T-cell (primary cell): ENCODE measurements at regions not wholly inside any gene's neighbourhood (a gene's known extent, or its start where the extent isn't known, plus 50 kb on each side); places are given as distances from the start of the nearest gene placed in this dataset.

ENCODE experiments used
- ATAC-seq, 4 experiments: fragments of 200-7000 bp in 3 of 4; fragments of 150-1000 bp in 1 of 4; cut with Tn5 transposase; replicated peaks in 1 of 4; 1 replicate in 3 of 4; 2 replicates in 1 of 4; pipeline ENCODE4 v1.10.0; 2021; ENCODE audit warnings: moderate library complexity in 3 of 4, mild to moderate bottlenecking in 2 of 4, moderate number of reproducible peaks in 1 of 4
- CTCF ChIA-PET, 2 donors: fragments of 300-600 bp; sonication (Branson Sonifier 250); formaldehyde crosslinking; loops; one replicate each; lab custom pipeline; 2022; ENCODE audit warnings: antibody characterized with exemption in 2 of 2; lab: Charles Lee
- POLR2A ChIA-PET, 2 donors: fragments of 300-600 bp; sonication (Branson Sonifier 250); formaldehyde crosslinking; loops; one replicate each; lab custom pipeline; 2022; ENCODE audit warnings: antibody characterized with exemption in 2 of 2; lab: Charles Lee
- DNase-seq, 35 experiments: peaks; one replicate each; pipeline versions ENCODE4 v3.0.0 to v3.0.0-alpha.2; 2013 to 2023
- H3K27ac ChIP-seq: one replicate; pipeline ENCODE4 v1.5.1; 2013; ENCODE audit warnings: low read length
- H3K27me3 ChIP-seq, 2 experiments: replicated peaks in 1 of 2; 1 replicate in 1 of 2; 2 replicates in 1 of 2; pipeline versions ENCODE4 v1.6.1 to v1.7.0; 2013; ENCODE audit warnings: low read length in 1 of 2, mixed read lengths in 1 of 2; ENCODE audit not compliant: control insufficient read depth in 2 of 2, insufficient read depth in 2 of 2; ENCODE audit errors: extremely low read depth in 1 of 2
- H3K36me3 ChIP-seq, 2 donors: 1 replicate in 1 of 2; 2 replicates in 1 of 2; pipeline versions ENCODE4 v1.6.1 to v1.7.0; 2013; ENCODE audit warnings: low read length in 1 of 2; ENCODE audit not compliant: control insufficient read depth in 2 of 2, insufficient read depth in 1 of 2; ENCODE audit errors: extremely low read depth in 1 of 2
- H3K4me1 ChIP-seq, 2 experiments: 1 replicate in 1 of 2; 2 replicates in 1 of 2; pipeline versions ENCODE4 v1.6.1 to v1.7.0; 2013; ENCODE audit warnings: low read length in 2 of 2, mixed read lengths in 1 of 2; ENCODE audit not compliant: insufficient read depth in 2 of 2, control insufficient read depth in 1 of 2; ENCODE audit errors: extremely low read depth in 1 of 2
- H3K4me3 ChIP-seq, 2 donors: 1 replicate in 1 of 2; 2 replicates in 1 of 2; pipeline versions ENCODE4 v1.5.1 to v1.7.0; 2013; ENCODE audit warnings: mild to moderate bottlenecking in 2 of 2, low read length in 1 of 2, moderate library complexity in 1 of 2; ENCODE audit not compliant: control insufficient read depth in 1 of 2; ENCODE audit errors: extremely low read depth in 1 of 2
- H3K9me3 ChIP-seq: 2 replicates; pipeline ENCODE4 v1.7.0; 2013
- H3K27ac Mint-ChIP-seq, 2 donors: one replicate each; pipeline ENCODE4 v1.8.0; 2020 to 2021; ENCODE audit warnings: mild to moderate bottlenecking in 2 of 2, mixed read lengths in 2 of 2
- H3K27me3 Mint-ChIP-seq, 2 donors: one replicate each; pipeline ENCODE4 v1.8.0; 2021 to 2022; ENCODE audit warnings: mixed read lengths in 2 of 2
- H3K36me3 Mint-ChIP-seq: one replicate; pipeline ENCODE4 v1.8.0; 2021; ENCODE audit warnings: mixed read lengths
- H3K4me1 Mint-ChIP-seq, 3 donors: one replicate each; pipeline ENCODE4 v1.8.0; 2020 to 2022; ENCODE audit warnings: mixed read lengths in 3 of 3, mild to moderate bottlenecking in 1 of 3
- H3K4me3 Mint-ChIP-seq, 3 donors: one replicate each; pipeline ENCODE4 v1.8.0; 2020 to 2022; ENCODE audit warnings: mild to moderate bottlenecking in 3 of 3, mixed read lengths in 3 of 3, moderate library complexity in 3 of 3
- H3K9me3 Mint-ChIP-seq, 3 donors: one replicate each; pipeline ENCODE4 v1.8.0; 2020 to 2022; ENCODE audit warnings: mixed read lengths in 3 of 3
- WGBS: methylation state at CpG from one replicate; pipeline ENCODE4 v1.1.5; 2013; ENCODE audit warnings: missing lambda C conversion rate; ENCODE audit not compliant: insufficient coverage; 5-methylcytosine and 5-hydroxymethylcytosine counted together

DNA sequence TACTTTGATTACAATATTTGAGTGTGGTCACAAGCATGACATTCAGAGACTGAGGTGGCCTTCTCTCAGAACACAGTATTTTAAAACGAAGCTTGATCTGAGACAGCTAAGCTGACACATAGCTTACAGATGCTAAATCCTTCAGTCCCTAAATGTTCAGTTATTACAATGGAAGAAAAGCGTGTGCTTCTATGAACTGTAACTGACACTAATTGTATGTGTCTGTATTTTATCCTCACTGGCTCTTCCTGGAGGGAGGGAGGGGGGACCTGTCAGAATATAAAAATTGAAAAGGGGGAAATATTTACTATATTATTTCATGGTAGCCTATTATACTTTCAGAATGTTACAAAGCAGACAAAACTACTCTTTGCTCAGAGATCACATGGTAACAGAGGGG, 340.2 kb downstream of the FIGN start:
- CTCF ChIA-PET = no interaction called here
- H3K9me3 Mint-ChIP-seq = peaks cover 0 to 4% (median 4%) of the 10 kb centered on the region in 3 donors
- DNase-seq = no peak
- Histone ChIP-seq H3K27ac (no peak overlapping the region), H3K9me3 (no peaks in the 10 kb centered on the region), H3K4me1 (no peaks in the 10 kb centered on the region), H3K27me3 (no peaks in the 10 kb centered on the region), H3K4me3 (no peak overlapping the region), H3K36me3 (no peaks in the 10 kb centered on the region)
- no peaks in the 10 kb centered on the region for H3K27me3 Mint-ChIP-seq
- no peak overlapping the region for H3K27ac Mint-ChIP-seq
- no peaks in the 10 kb centered on the region for H3K36me3 Mint-ChIP-seq
- POLR2A ChIA-PET = no interaction called here
- no CpG with 5 or more reads among the region's 2 CpGs for WGBS
- H3K4me3 Mint-ChIP-seq = no peak overlapping the region
- no peak for ATAC-seq
- no peaks in the 10 kb centered on the region for H3K4me1 Mint-ChIP-seq

- H3K27ac ChIP-seq = no peak overlapping the region
- no peak overlapping the region for H3K4me3 ChIP-seq
- Mint-ChIP-seq H3K4me3 (no peak overlapping the region), H3K4me1 (no peaks in the 10 kb centered on the region), H3K27me3 (no peaks in the 10 kb centered on the region), H3K27ac (no peak overlapping the region), H3K9me3 (peaks cover 4 to 12% (median 5%) of the 10 kb centered on the region in 3 donors), H3K36me3 (no peaks in the 10 kb centered on the region)
- H3K9me3 ChIP-seq = no peaks in the 10 kb centered on the region
- DNase-seq (no peak), ATAC-seq (no peak)
- no peaks in the 10 kb centered on the region for H3K36me3 ChIP-seq
- POLR2A ChIA-PET = no interaction called here
- no peaks in the 10 kb centered on the region for H3K27me3 ChIP-seq
- CTCF ChIA-PET = no interaction called here
- WGBS = 100% methylated on average over 1 of the region's 2 CpGs
- no peaks in the 10 kb centered on the region for H3K4me1 ChIP-seq
These were observed 346.0 kb downstream of the FIGN start for GRCh38 chr2:163389838-163390237.

DNA sequence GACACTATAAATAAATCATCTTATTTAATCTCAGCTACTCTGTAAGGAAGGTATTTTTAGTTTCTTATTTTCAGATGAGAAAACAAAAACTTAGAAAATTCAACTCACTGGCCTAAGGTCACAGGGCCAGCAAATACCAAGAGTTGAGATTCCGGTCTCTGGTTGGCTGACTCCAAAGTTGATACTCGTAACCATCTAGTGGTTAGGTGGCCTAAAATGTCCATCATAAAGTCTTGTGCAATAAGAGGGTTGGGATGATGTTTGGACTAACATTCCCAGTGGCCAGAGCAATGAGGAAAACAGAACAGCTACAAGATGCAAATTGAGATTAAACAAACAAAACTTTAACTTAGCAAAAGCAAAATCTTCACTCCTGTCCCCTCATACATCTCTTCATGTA, 360.3 kb downstream of the FIGN start:
- Histone ChIP-seq H3K4me3 (no peak overlapping the region), H3K27ac (no peak overlapping the region), H3K27me3 (no peaks in the 10 kb centered on the region), H3K9me3 (no peaks in the 10 kb centered on the region), H3K36me3 (no peaks in the 10 kb centered on the region), H3K4me1 (no peaks in the 10 kb centered on the region)
- DNase-seq (no peak), ATAC-seq (no peak)
- POLR2A ChIA-PET = no interaction called here
- no peak overlapping the region for H3K4me3 Mint-ChIP-seq
- no peaks in the 10 kb centered on the region for H3K27me3 Mint-ChIP-seq
- CTCF ChIA-PET = no interaction called here
- H3K4me1 Mint-ChIP-seq = no peaks in the 10 kb centered on the region
- 100% methylated on average over 1 of the region's 2 CpGs for WGBS
- H3K27ac Mint-ChIP-seq = no peak overlapping the region
- no peaks in the 10 kb centered on the region for H3K36me3 Mint-ChIP-seq
- peaks cover 4 to 26% (median 24%) of the 10 kb centered on the region in 3 donors for H3K9me3 Mint-ChIP-seq

GRCh38 chr2:163375070-163375469, 360.7 kb downstream of the FIGN start:
- Histone ChIP-seq H3K4me3 (no peak overlapping the region), H3K36me3 (no peaks in the 10 kb centered on the region), H3K9me3 (no peaks in the 10 kb centered on the region), H3K27me3 (no peaks in the 10 kb centered on the region), H3K27ac (no peak overlapping the region), H3K4me1 (no peaks in the 10 kb centered on the region)
- CTCF ChIA-PET = no interaction called here
- POLR2A ChIA-PET = no interaction called here
- no peak overlapping the region for H3K4me3 Mint-ChIP-seq
- H3K9me3 Mint-ChIP-seq = peaks cover 6 to 26% (median 20%) of the 10 kb centered on the region in 3 donors
- no peaks in the 10 kb centered on the region for H3K36me3 Mint-ChIP-seq
- no peaks in the 10 kb centered on the region for H3K4me1 Mint-ChIP-seq
- no peak overlapping the region for H3K27ac Mint-ChIP-seq
- WGBS = no CpG with 5 or more reads among the region's 2 CpGs
- ATAC-seq (no peak), DNase-seq (no peak)
- no peaks in the 10 kb centered on the region for H3K27me3 Mint-ChIP-seq

GRCh38 chr2:163374282-163374681, 361.5 kb downstream of the FIGN start:
- peaks cover 7 to 22% (median 17%) of the 10 kb centered on the region in 3 donors for H3K9me3 Mint-ChIP-seq
- no peaks in the 10 kb centered on the region for H3K4me1 Mint-ChIP-seq
- no peaks in the 10 kb centered on the region for H3K4me1 ChIP-seq
- H3K36me3 ChIP-seq = no peaks in the 10 kb centered on the region
- no peaks in the 10 kb centered on the region for H3K27me3 ChIP-seq
- H3K27me3 Mint-ChIP-seq = no peaks in the 10 kb centered on the region
- no peaks in the 10 kb centered on the region for H3K9me3 ChIP-seq
- H3K27ac ChIP-seq = no peak overlapping the region
- 100% methylated on average over 1 of the region's 3 CpGs for WGBS
- H3K36me3 Mint-ChIP-seq = no peaks in the 10 kb centered on the region
- H3K4me3 Mint-ChIP-seq = no peak overlapping the region
- no peak for DNase-seq
- no peak overlapping the region for H3K4me3 ChIP-seq
- ChIA-PET POLR2A (no interaction called here), CTCF (no interaction called here)
- no peak for ATAC-seq
- H3K27ac Mint-ChIP-seq = no peak overlapping the region

GRCh38 chr2:163373496-163373895, 362.3 kb downstream of the FIGN start:
- H3K36me3 ChIP-seq = no peaks in the 10 kb centered on the region
- H3K36me3 Mint-ChIP-seq = no peaks in the 10 kb centered on the region
- no peaks in the 10 kb centered on the region for H3K27me3 ChIP-seq
- DNase-seq (no peak), ATAC-seq (no peak)
- H3K27me3 Mint-ChIP-seq = no peaks in the 10 kb centered on the region
- H3K9me3 Mint-ChIP-seq = peaks cover 9 to 17% (median 17%) of the 10 kb centered on the region in 3 donors
- ChIA-PET POLR2A (no interaction called here), CTCF (no interaction called here)
- H3K27ac ChIP-seq = no peak overlapping the region
- no peaks in the 10 kb centered on the region for H3K4me1 ChIP-seq
- WGBS = 60% methylated on average over 1 of the region's 1 CpG
- H3K4me3 Mint-ChIP-seq = no peak overlapping the region
- no peaks in the 10 kb centered on the region for H3K4me1 Mint-ChIP-seq
- no peaks in the 10 kb centered on the region for H3K9me3 ChIP-seq
- no peak overlapping the region for H3K4me3 ChIP-seq
- H3K27ac Mint-ChIP-seq = no peak overlapping the region
